ENCODE measurements at regions not wholly inside any gene's neighbourhood (a gene's known extent, or its start where the extent isn't known, plus 50 kb on each side); places are given as distances from the start of the nearest gene placed in this dataset.

GRCh38 chr10:69728335-69728870 lies 73.3 kb upstream of the COL13A1 start:
- TF ChIP-seq CTCF (IDR thresholded peaks at IDR 0.05; ENCODE audit: insufficient read depth, low read depth, low read length), result no peak
- DNase-seq (ENCODE audit: low read depth), result peak; percentile 65
- H3K4me3 ChIP-seq (ENCODE audit: low read depth, low read length), result no peak overlapping the region

- H3K4me3 ChIP-seq (ENCODE audit: low read depth, low read length), result no peak overlapping the region
- no peak for TF ChIP-seq CTCF (IDR thresholded peaks at IDR 0.05; ENCODE audit: insufficient read depth, low read depth, low read length)
- DNase-seq (ENCODE audit: low read depth), result no peak
These were observed 72.2 kb upstream of the COL13A1 start for GRCh38 chr10:69729326-69730048.

- no peak overlapping the region for H3K4me3 ChIP-seq (ENCODE audit: low read depth, low read length)
- no peak for TF ChIP-seq CTCF (IDR thresholded peaks at IDR 0.05; ENCODE audit: insufficient read depth, low read depth, low read length)
- peak; percentile 79 for DNase-seq (ENCODE audit: low read depth)
These were observed 71.2 kb upstream of the COL13A1 start for GRCh38 chr10:69730251-69731156.

GRCh38 chr10:69731184-69731583 lies 70.5 kb upstream of the COL13A1 start:
- TF ChIP-seq CTCF (IDR thresholded peaks at IDR 0.05; ENCODE audit: insufficient read depth, low read depth, low read length), result peak; percentile 6
- peak; percentile 93 for DNase-seq (ENCODE audit: low read depth)

GRCh38 chr10:69731698-69732097 lies 70.0 kb upstream of the COL13A1 start:
- no peak overlapping the region for H3K4me3 ChIP-seq (ENCODE audit: low read depth, low read length)
- no peak for DNase-seq (ENCODE audit: low read depth)
- TF ChIP-seq CTCF (IDR thresholded peaks at IDR 0.05; ENCODE audit: insufficient read depth, low read depth, low read length), result no peak

More at GRCh38 chr10:69731184-69731583, 70.5 kb upstream of the COL13A1 start:
- no peak overlapping the region for H3K4me3 ChIP-seq (ENCODE audit: low read depth, low read length)

- no peak for TF ChIP-seq CTCF (IDR thresholded peaks at IDR 0.05; ENCODE audit: insufficient read depth, low read depth, low read length)
- H3K4me3 ChIP-seq (ENCODE audit: low read depth, low read length), result no peak overlapping the region
- DNase-seq (ENCODE audit: low read depth), result no peak
These were observed 69.4 kb upstream of the COL13A1 start for GRCh38 chr10:69732147-69732825.
